SKM-1 (cell line): ENCODE measurements at regions not wholly inside any gene's neighbourhood (a gene's known extent, or its start where the extent isn't known, plus 50 kb on each side); places are given as distances from the start of the nearest gene placed in this dataset.
"Not testable (repeated sequence)": the region's sequence is repeated elsewhere in the genome, so short reads cannot be mapped to it uniquely, and the experiment has no call there.

Experiments
- DNase-seq: peaks from one replicate; lab custom pipeline; 2025; ENCODE audit not compliant: unreplicated experiment; lab: John Stamatoyannopoulos, UW

DNA sequence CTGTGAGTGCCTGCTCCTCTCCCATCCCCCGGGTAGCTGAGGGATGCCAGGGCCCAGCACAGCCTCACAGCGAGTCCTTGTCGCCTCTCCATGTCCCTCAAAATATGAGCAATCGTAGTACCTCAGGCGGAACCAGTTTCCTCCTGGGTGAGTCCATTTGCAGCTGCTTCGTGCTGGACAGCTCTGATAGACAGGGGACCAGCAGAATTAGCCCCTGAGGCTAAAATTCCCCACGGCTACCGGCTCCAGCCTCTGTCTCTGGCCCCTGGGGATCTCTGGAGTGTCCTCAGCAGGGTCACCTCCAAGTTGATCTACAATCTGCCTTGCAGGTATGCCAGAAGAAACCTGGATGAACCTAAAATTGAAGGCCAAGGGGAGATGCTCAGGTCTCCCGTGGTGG, 115.8 kb upstream of the FBXL7 start:
- DNase-seq = no peak

DNA sequence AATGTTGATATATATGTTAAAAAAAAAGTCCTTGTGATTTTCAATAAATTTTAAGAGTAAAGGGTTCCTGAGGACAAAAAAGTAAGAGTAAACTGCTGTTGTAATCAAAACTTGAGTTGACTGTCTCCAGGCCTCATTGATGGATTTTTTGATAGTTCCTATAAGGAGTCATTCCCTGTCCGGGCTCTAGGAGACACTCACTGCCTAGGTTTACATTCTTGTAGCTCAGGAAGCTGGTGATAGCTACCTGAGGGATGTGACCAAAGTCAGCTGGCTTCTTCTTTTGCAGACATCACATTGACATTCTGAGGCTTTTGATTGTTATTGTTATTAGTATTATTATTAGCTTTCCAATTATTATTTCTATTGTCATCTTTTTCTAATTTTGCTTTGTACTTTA, 116.5 kb upstream of the FBXL7 start:
- DNase-seq = no peak

DNA sequence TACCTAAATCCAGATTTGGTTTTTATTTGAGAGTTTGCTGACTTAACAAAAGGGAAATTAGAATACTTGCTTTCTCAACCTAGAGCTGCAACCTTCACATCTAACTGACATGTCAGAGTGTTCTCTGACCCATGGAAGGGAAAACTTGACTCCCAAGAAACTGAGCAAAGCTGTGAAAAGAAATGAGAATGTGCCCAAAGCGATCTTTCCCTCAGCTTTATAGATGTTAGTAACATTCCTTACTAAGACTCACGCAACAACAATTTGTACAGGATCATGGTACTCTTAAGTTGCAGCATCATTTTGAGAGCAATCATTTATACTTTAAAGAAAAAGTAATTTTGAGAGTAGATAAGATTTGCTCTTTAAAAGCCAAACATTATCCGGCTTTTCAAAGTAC, 117.0 kb upstream of the FBXL7 start:
- DNase-seq = no peak

DNA sequence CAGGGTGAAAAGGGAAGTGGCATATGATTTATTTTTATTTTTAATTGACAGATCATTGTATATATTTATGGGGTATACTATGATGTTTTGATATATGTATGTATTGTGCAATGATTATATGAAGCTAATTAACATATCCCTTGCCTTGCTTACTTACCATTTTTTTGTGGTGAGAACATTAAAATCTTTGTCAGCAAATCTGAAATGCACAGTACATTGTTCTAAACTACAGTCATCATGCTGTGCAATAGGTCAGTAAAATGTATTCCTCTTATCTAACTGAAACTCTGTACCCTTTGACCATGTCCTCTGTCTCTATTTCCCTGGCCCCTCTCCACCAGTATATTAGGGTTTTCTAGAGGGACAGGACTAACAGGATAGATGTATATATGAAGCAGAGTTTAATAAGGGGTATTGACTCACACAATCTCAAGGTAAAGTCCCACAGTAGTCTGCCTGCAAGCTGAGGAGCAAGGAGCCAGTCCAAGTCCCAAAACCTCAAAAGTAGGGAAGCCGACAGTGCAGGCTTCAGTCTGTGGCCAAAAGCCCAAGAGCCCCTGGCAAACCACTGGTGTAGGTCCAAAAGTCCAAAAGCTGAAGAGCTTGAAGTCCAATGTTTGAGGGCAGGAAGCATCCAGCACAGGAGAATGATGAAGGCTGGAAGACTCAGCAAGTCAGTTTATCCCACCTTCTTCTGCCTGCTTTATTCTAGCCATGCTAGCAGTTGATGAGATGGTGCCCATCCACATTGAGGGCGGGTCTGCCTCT, 122.2 kb upstream of the FBXL7 start:
- no peak for DNase-seq

DNA sequence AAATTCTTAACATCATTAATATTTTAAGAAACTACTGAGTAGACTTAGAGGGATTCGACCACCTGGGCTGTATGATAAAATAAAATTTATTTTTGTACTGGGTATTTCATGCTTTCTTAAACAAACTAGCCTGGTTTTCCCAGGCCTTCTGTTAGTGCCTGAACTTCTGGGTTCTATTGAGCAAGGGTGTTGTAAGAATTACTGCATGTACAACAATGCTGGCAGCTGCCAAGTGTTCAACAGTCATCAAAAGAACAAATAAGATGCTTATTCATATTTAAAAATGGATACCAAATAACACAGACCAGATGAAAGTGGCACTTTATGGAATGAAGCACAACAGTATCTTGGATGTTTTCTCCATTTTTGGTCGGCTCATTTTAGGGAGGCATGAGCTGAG, 123.2 kb upstream of the FBXL7 start:
- DNase-seq = no peak

DNA sequence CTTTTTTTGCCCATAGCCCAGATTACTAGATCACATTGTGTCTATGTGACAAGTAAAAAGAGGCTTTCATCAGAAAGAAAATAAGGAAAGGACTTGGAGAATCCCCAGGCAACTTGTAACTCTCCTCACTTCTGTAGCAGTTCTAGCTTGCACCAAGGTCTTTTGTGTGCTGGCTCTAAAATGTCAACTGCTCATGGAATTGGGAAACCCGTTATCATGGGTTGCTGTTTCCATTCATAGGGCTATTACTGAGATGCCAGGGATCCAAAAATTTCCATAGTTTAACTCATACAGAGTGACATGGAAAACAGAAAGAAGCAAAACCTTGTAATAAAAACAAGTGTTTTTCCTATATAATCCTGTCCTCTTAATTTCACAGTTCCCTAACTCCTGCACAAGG, 123.9 kb upstream of the FBXL7 start:
- DNase-seq = no peak

DNA sequence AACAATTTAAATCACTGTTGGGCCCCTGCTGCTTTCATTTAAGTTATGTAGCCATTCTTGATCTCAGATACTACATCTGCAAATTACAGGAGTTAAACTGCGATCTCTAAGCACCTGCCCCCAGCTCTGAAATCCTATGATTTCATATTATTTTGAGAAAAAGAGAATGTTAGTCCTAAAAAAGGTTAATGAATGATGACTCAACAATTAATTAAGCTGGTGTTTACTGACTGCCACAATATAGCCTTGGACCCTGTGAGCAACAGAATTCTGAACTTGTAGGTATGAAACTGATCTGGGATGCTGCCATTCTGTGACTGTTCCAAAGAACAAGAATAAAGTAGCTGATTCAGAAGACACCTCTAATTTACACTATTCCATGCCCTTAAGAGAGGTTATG, 124.4 kb upstream of the FBXL7 start:
- DNase-seq = no peak

DNA sequence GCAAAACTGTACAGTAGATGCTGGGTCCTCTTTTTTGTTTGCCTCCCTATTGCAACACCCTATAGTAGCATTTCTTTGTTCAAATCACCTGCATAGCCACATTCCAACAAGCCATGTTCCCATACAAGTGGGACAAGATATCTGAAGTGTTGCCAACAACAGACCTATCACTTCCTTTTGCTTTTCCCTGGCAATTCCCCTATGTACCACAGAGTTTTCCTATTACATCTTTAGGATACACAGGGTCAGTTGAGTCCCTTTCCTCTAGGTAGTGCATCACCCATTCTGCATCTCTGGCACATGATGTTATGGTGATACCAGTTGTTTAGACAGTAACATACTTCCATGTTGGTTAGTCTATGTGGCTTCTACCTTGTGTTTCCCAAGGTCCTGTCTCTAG, 125.1 kb upstream of the FBXL7 start:
- DNase-seq = no peak

DNA sequence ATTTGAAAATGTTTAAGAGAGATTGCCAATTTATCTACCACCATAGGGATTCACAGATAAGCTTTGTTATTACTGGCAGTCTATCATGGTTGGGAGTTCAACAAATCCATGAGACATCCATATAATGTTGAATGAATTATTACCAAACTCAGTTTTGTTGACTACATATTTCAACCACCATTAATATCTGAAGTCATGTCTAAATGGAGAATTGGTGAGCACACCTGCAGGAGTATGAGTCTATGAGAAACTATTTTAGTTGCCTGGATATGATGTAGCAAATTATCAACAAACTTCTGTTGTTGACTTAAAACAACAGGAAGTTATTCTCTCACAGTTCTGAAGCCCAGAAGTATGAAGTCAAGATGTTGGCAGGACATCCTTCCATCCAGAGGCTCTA, 126.8 kb upstream of the FBXL7 start:
- no peak for DNase-seq

DNA sequence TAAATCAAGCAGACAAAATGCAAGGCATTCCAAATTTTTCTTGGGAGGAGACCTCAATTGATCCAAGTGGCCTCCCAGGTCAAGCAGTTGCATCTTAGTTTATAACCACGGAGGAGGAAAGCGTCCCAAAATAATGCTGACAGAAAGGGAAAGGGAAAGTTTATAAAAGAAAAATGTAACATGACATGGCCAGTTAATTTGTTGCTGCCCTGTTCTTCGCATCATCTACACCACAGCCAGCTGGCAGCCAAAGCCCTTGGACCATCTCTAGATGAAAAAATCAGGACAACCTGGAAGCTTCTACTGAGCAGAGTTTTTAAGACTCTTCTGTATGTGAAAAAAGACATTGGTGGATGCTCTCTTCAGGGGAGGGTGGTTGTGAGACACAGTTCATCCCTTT, 128.8 kb upstream of the FBXL7 start:
- no peak for DNase-seq

DNA sequence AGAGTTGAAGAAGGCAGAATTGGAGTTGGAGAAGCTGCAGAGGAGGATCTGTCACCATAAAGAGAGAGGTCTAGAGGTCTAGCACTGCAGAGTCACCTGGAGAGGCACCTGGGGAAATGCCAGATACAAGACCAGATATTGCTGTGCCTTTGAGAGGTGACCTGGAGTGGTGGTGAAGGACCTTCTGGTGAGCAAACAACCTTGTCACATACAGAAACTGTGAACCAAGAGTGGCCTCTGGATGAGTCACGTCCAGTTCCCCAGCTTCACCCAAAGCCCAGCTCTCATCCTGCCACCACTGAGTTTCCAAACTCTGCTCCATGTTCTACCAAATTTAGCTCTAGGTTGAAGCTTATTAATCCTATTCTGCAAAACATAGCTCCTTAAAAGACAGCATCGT, 131.1 kb upstream of the FBXL7 start:
- no peak for DNase-seq

DNA sequence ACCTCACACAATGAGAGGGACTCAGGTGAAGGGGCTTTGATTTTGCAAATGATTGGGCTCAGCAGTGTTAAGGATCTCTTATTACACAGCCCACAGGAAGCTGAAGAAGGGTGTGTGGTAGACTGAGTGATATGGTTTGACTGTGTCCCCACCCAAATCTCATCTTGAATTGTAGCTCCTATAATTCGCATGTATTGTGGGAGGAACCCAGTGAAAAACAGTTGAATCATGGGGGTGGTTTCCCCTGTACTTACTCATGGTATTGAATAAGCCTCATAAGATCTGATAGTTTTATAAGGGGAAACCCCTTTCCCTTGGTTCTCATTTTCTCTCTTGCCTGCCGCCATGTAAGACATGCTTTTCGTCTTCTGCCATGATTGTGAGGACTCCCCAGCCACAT, 132.5 kb upstream of the FBXL7 start:
- DNase-seq = no peak

DNA sequence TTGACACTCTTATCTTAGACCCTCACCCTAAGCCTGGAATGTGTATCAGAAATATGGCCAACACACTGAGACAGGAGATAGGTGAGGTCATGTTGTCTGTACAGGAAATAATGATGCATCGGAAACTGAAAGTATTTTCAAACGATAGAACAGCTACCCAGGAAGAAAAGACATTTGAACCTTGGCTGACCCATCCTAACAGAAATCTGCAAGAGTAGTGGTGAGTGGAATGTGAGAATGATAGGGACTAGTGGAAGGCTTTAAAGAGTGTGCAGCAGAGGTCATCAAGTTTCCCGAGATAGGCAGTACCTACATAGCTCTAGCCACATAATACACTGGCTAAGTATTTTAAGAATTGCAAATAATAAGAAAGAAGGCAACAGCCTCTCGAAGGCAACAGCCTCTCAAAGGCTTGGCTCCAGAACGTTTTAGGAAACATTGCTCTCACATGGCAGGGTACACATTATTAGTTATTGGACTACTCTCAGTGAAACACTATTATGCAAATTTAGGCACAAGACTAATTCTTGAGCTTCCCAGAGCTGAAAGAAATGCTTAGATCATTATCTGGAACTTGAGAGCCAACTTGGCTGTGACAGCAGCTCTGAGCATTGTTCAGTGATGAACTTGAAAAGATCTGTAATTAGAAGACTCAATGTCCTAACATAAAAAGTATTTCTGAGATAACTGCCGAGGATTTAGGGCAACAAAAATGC, 133.1 kb upstream of the FBXL7 start:
- no peak for DNase-seq

DNA sequence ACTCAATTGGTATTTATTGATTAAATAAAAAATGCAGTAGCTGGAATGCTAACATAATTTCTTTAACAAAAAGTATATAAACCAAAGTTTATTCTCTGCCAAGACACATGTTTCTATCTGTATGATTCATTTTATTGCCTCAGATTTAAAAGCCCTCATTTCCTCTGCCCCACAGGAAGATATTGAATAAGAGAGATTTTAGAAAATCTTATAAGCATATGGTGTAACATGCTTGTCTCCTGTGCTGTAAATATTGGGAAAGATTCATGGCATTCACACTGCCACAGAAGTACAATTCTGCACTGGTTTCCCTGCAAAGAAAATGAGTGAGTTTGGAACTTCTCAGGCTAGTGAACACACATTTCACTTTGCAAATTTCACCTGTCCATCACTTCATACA, 134.9 kb upstream of the FBXL7 start:
- DNase-seq = no peak

DNA sequence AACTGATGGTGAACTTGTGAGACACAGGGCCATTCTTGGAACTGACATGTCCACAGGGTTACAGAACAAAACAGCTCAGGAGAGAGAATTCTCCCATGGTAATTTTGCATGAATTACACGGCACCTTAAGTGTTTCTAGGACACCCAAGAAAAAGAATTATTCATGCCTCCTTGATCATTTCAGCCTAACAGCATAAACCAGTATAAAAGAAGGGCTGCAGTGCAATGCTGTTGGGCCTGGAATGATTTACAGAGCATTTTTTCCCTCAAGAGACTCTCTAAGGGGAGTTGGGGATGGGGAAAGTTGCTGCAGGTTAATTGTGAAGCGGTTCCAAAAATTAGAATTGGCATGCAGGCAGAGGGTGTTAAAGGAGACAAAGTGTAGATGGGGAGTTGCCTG, 136.4 kb upstream of the FBXL7 start:
- no peak for DNase-seq

DNA sequence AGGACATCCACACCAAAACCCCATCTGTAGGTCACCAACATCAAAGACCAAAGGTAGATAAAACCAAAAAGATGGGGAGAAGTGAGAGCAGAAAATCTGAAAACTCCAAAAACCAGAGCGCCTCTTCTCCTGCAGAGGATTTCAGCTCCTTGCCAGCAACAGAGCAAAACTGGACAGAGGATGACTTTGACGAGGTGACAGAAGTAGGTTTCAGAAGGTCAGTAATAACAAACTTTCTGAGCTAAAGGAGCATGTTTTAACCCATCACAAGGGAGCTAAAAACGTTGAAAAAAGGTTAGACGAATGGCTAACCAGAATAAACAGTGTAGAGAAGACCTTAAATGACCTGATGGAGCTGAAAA, 142.9 kb upstream of the FBXL7 start:
- DNase-seq = not testable (repeated sequence)

DNA sequence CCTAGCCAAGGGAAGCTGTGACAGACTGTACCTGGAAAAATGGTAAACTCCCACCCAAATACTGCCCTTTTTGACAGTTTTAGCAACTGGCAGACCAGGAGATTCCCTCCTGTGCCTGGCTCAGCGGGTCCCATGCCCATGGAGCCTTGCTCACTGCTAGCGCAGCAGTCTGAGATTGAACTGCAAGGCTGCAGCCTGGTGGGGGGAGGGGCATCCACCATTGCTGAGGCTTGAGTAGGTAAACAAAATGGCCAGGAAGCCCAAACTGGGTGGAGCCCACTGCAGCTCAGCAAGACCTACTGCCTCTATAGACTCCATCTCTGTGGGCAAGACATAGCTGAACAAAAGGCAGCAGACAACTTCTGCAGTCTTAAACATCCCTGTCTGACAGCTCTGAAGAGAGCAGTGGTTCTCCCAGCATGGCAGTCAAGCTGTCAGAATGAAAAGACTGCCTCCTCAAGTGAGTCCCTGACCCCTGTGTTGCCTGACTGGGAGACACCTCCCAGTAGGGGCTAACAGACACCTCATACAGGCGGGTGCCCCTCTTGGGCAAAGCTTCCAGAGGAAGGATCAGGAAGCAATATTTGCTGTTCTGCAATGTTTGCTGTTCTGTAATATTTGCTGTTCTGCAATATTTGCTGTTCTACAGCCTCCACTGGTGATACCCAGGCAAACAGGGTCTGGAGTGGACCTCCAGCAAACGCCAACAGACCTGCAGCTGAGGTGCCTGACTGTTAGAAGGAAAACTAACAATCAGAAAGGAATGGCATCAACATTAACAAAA, 143.5 kb upstream of the FBXL7 start:
- DNase-seq = not testable (repeated sequence)

DNA sequence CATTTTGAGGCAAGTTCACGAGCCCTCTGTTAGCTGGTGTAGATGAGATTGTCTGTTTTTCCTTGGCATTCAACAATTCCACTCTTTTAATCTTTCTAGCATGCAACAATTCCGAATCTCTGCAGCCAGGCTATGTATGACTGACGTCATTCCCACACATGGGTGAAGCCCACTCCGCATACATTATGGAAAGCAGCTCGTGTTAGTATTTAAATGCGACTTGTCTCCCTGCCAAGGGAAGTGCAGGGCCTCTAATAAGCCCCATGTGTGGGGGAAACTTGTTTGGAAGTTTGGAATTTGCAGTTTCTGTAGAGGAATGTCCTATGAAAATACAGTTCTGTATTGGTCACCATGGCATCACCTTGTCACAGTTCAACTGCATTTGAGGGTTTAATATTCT, 146.0 kb upstream of the FBXL7 start:
- DNase-seq = no peak

DNA sequence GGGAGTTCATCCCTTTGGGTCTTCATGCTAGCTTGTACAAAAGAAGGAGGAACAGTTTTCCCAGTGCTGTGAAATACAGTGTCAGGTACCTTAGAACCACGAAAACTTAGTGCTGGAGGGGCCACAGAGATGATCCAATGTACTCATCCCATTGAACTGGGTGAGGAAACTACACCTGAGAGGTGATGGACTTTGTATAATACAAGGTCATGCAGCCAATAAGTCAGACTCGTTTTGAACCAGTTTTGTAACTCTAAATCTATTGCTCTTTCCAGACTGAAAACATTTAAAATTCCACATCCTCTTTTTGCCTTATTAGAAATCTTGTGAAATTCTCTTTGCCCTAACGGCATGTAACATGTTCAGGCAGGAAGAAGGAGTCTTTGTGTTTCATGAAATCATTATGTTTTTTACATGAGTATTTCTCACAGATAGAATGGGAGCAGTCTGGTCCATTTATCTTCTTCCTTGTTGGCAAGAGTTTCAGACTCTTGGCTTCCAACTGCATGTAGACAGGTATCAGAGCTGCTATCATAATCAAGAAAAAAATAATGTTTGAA, 146.8 kb upstream of the FBXL7 start:
- no peak for DNase-seq

DNA sequence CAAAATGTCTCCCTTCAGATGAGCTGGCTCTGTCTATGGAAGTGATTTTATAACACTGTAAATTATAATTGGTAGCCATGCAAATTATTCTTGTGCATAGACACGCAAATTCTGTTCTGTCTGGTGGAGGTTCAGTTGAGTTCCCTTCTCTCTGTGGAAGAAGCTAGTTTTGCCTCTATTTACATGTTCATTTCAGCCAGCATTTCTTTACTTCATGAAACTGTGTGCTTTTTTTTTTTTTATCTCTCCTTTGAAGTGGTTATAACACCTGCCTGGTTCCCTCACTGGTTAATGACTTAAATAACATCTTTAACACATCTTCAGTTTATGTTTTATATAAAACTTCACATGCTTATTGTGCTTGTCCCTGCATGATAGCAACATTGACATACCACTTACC, 149.4 kb upstream of the FBXL7 start:
- no peak for DNase-seq

DNA sequence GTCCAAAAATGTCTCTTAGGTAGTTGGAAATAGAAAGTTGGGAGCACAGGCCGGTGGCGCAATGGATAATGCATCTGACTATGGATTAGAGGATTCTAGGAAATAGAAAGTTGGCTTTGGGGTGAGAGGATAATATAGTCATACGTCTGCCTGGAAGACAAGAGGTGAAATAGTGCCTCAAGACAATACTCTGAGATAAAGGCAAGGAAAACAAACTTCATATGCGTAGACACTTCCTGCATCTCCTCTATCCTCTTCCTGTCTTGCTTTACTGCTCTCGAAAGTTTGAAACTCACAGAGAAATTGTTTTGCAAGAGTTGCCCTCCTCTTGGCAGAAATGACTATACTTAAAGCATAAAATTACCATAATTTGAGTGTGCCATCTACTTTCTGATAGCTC, 153.2 kb upstream of the FBXL7 start:
- no peak for DNase-seq

DNA sequence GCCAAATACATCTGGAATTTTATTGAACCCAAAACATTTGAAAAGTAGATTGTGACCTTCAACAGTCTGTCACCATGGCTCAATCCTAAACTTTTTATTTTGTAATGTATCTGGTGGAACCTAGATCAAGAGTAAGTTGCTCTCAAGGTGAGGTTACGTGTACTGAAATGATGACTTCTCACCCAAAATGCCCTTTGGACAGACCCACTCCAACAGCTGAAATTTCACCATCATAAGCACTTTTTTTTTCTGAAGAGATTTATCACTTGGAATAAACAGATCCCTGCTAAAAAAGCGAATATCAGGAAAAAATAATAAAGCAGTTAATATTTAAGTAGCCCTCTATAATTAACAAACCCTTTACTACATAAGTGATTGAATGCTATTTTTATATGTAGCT, 155.0 kb upstream of the FBXL7 start:
- DNase-seq = no peak
